PC-3 (cell line): ENCODE measurements at regions not wholly inside any gene's neighbourhood (a gene's known extent, or its start where the extent isn't known, plus 50 kb on each side); places are given as distances from the start of the nearest gene placed in this dataset.

ENCODE experiments used
- ATAC-seq: fragments of 200-7000 bp; cut with Tn5 transposase; 2 replicates; pipeline ENCODE4 v1.9.1; 2020; ENCODE audit warnings: mild to moderate bottlenecking, moderate library complexity
- BruUV-seq: library from RNA; stranded (reverse); fragments of 400-500 nt; replicated peaks from 2 replicates; lab custom pipeline; 2021; lab: Mats Ljungman, UMichigan
- CTCF ChIA-PET: fragments of 300-600 bp; sonication (Branson Sonifier 250); formaldehyde crosslinking; loops from one replicate; lab custom pipeline; 2022; ENCODE audit warnings: antibody characterized with exemption; lab: Charles Lee
- POLR2A ChIA-PET: fragments of 300-600 bp; sonication (Branson Sonifier 250); formaldehyde crosslinking; loops from one replicate; lab custom pipeline; 2022; ENCODE audit warnings: antibody characterized with exemption; ENCODE audit not compliant: unreplicated experiment; lab: Charles Lee
- DNase-seq: peaks from one replicate; pipeline ENCODE4 v3.0.0-alpha.2; 2015
- H2AFZ ChIP-seq: fragments of 300-600 bp; sonication (generic); 2 replicates; pipeline ENCODE4 v1.6.0; 2016; ENCODE audit warnings: antibody characterized with exemption, low read length
- H3F3A ChIP-seq: fragments of 300-600 bp; sonication (generic); one replicate; pipeline ENCODE4 v1.6.0; 2017; ENCODE audit warnings: antibody characterized with exemption, low read length, control low read depth, mild to moderate bottlenecking; ENCODE audit not compliant: unreplicated experiment
- H3K27ac ChIP-seq: fragments of 300-600 bp; sonication (generic); 2 replicates; pipeline ENCODE4 v1.5.1; 2016; ENCODE audit warnings: mild to moderate bottlenecking, low read length
- H3K27me3 ChIP-seq: fragments of 300-600 bp; sonication (generic); 2 replicates; pipeline ENCODE4 v1.6.1; 2016; ENCODE audit warnings: low read length, mixed read lengths
- H3K36me3 ChIP-seq: fragments of 300-600 bp; sonication (generic); 2 replicates; pipeline ENCODE4 v1.6.1; 2016; ENCODE audit warnings: low read depth, mixed run types, low read length, mixed read lengths
- H3K4me1 ChIP-seq: fragments of 300-600 bp; sonication (generic); 2 replicates; pipeline ENCODE4 v1.5.1; 2016; ENCODE audit warnings: low read length; ENCODE audit not compliant: insufficient read depth
- H3K4me2 ChIP-seq: fragments of 300-600 bp; sonication (generic); 2 replicates; pipeline ENCODE4 v1.6.0; 2016; ENCODE audit warnings: low read length
- H3K4me3 ChIP-seq: fragments of 300-600 bp; sonication (generic); 2 replicates; pipeline ENCODE4 v1.5.1; 2016; ENCODE audit warnings: mild to moderate bottlenecking, low read length, mixed read lengths
- H3K79me2 ChIP-seq: fragments of 300-600 bp; sonication (generic); 2 replicates; pipeline ENCODE4 v1.6.1; 2017; ENCODE audit warnings: low read length, mixed read lengths
- H3K9ac ChIP-seq: fragments of 300-600 bp; sonication (generic); 2 replicates; pipeline ENCODE4 v1.6.0; 2016; ENCODE audit warnings: mild to moderate bottlenecking, low read length
- H3K9me2 ChIP-seq: fragments of 300-600 bp; sonication (generic); replicated peaks from 2 replicates; pipeline ENCODE4 v1.6.1; 2016; ENCODE audit warnings: mixed run types, low read length, mixed read lengths
- H3K9me3 ChIP-seq: fragments of 300-600 bp; sonication (generic); 2 replicates; pipeline ENCODE4 v1.6.1; 2016; ENCODE audit warnings: low read length, mixed read lengths
- H4K20me1 ChIP-seq: fragments of 300-600 bp; sonication (generic); 2 replicates; pipeline ENCODE4 v1.6.1; 2016; ENCODE audit warnings: low read length, mixed read lengths
- CTCF ChIP-seq: fragments of 300-600 bp; sonication (generic); conservative IDR thresholded peaks from 2 replicates; pipeline ENCODE4 v1.5.1; 2017; ENCODE audit warnings: antibody characterized with exemption, low read depth, mild to moderate bottlenecking, low read length
- EZH2 ChIP-seq: fragments of 300-600 bp; sonication (generic); IDR thresholded peaks from one replicate; pipeline ENCODE4 v1.6.1; 2017; ENCODE audit warnings: antibody characterized with exemption, mild to moderate bottlenecking, low read length; ENCODE audit not compliant: unreplicated experiment
- EZH2phosphoT487 ChIP-seq: fragments of 300-600 bp; sonication (generic); IDR thresholded peaks from 2 replicates; pipeline ENCODE4 v1.6.1; 2018; ENCODE audit warnings: mild to moderate bottlenecking, antibody characterized with exemption, low read length, borderline replicate concordance
- intact Hi-C: fragments of 100-400 bp; cut with micrococcal nuclease; formaldehyde crosslinking; loops from 2 replicates; pipeline ENCODE4 v1.9.0; 2023

GRCh38 chr18:78920456-78921138 lies 59.0 kb upstream of the SALL3 start:
- Histone ChIP-seq H2AFZ (no peak overlapping the region), H3F3A (no peaks in the 10 kb centered on the region), H3K4me2 (no peak overlapping the region), H3K36me3 (no peaks in the 10 kb centered on the region), H4K20me1 (no peaks in the 10 kb centered on the region), H3K9ac (no peak overlapping the region), H3K9me3 (no peaks in the 10 kb centered on the region), H3K27ac (no peak overlapping the region), H3K4me1 (no peaks in the 10 kb centered on the region), H3K4me3 (no peak overlapping the region), H3K9me2 (no peaks in the 10 kb centered on the region), H3K79me2 (no peaks in the 10 kb centered on the region), H3K27me3 (peaks cover 48% of the 10 kb centered on the region)
- ATAC-seq (no peak), DNase-seq (no peak)
- POLR2A ChIA-PET, result no interaction called here
- TF ChIP-seq CTCF, result no peak
- no peak for TF ChIP-seq EZH2
- TF ChIP-seq EZH2phosphoT487, result no peak
- intact Hi-C loops, result no loop called here
- CTCF ChIA-PET, result no interaction called here
- BruUV-seq, result no TSS peak

GRCh38 chr18:78922856-78923255 lies 56.8 kb upstream of the SALL3 start:
- Histone ChIP-seq H3K36me3 (no peaks in the 10 kb centered on the region), H4K20me1 (no peaks in the 10 kb centered on the region), H3K27me3 (peaks cover 66% of the 10 kb centered on the region), H3K9me2 (no peaks in the 10 kb centered on the region), H3K27ac (no peak overlapping the region), H3F3A (no peaks in the 10 kb centered on the region), H3K9ac (no peak overlapping the region), H3K4me2 (no peak overlapping the region), H2AFZ (no peak overlapping the region), H3K4me3 (no peak overlapping the region), H3K4me1 (no peaks in the 10 kb centered on the region), H3K9me3 (no peaks in the 10 kb centered on the region), H3K79me2 (no peaks in the 10 kb centered on the region)
- ATAC-seq (no peak), DNase-seq (no peak)
- TF ChIP-seq CTCF (no peak), EZH2phosphoT487 (no peak), EZH2 (no peak)
- CTCF ChIA-PET, result interaction anchor here (0.6 kb wide), 1 partner anchor 16 kb away, joined by 3 read pairs; no protein-coding TSS in a partner anchor
- no TSS peak for BruUV-seq
- POLR2A ChIA-PET, result no interaction called here
- intact Hi-C loops, result no loop called here

- Histone ChIP-seq H3K36me3 (no peaks in the 10 kb centered on the region), H3K4me1 (no peaks in the 10 kb centered on the region), H2AFZ (no peak overlapping the region), H3K79me2 (no peaks in the 10 kb centered on the region), H3K4me3 (no peak overlapping the region), H3K9me3 (no peaks in the 10 kb centered on the region), H3K27ac (no peak overlapping the region), H3K9ac (no peak overlapping the region), H3K27me3 (peaks cover 80% of the 10 kb centered on the region), H3K9me2 (no peaks in the 10 kb centered on the region), H3F3A (no peaks in the 10 kb centered on the region), H4K20me1 (no peaks in the 10 kb centered on the region), H3K4me2 (no peak overlapping the region)
- POLR2A ChIA-PET, result no interaction called here
- TF ChIP-seq CTCF, result no peak
- TF ChIP-seq EZH2, result no peak
- no peak for TF ChIP-seq EZH2phosphoT487
- no TSS peak for BruUV-seq
- CTCF ChIA-PET, result no interaction called here
- ATAC-seq, result no peak
- DNase-seq, result no peak
- intact Hi-C loops, result no loop called here
Measured at GRCh38 chr18:78924301-78924700, 55.3 kb upstream of the SALL3 start.
